HEK293 (cell line): ENCODE measurements at regions not wholly inside any gene's neighbourhood (a gene's known extent, or its start where the extent isn't known, plus 50 kb on each side); places are given as distances from the start of the nearest gene placed in this dataset.

Source experiments
- CTCF ChIP-seq: fragments of 450-650 bp; formaldehyde crosslinking; IDR thresholded peaks from 2 replicates; pipeline ENCODE4 v1.5.1; 2016; ENCODE audit warnings: missing biosample characterization, missing genetic modification characterization
- SP7 ChIP-seq: fragments of 450-650 bp; formaldehyde crosslinking; IDR thresholded peaks from 2 replicates; pipeline ENCODE4 v1.5.1; 2016; ENCODE audit warnings: missing biosample characterization, missing genetic modification characterization
- WT1 ChIP-seq: fragments of 450-650 bp; formaldehyde crosslinking; IDR thresholded peaks from 2 replicates; pipeline ENCODE4 v1.5.1; 2016; ENCODE audit warnings: missing biosample characterization, missing genetic modification characterization
- ZNF248 ChIP-seq: fragments of 450-650 bp; formaldehyde crosslinking; IDR thresholded peaks from 2 replicates; pipeline ENCODE4 v1.5.1; 2017; ENCODE audit warnings: missing biosample characterization, missing genetic modification characterization
- ZNF274 ChIP-seq, 2 experiments: fragments of 200-500 bp in 1 of 2; fragments of 450-650 bp in 1 of 2; sonication (Bioruptor generic) in 1 of 2; formaldehyde crosslinking in 1 of 2; IDR thresholded peaks; 2 replicates each; pipeline versions ENCODE4 v1.5.1 to v1.6.1; 2014 to 2016; ENCODE audit warnings: borderline replicate concordance in 1 of 2, inconsistent platforms in 1 of 2, low read length in 1 of 2, missing biosample characterization in 1 of 2, missing genetic modification characterization in 1 of 2
- ZNF510 ChIP-seq: fragments of 450-650 bp; formaldehyde crosslinking; IDR thresholded peaks from 2 replicates; pipeline ENCODE4 v1.5.1; 2018; ENCODE audit warnings: mild to moderate bottlenecking, missing genetic modification characterization, missing biosample characterization; ENCODE audit not compliant: insufficient replicate concordance
- ZNF830 ChIP-seq: fragments of 450-650 bp; IDR thresholded peaks from 2 replicates; pipeline ENCODE4 v1.5.0; 2018; ENCODE audit warnings: missing biosample characterization, missing genetic modification characterization, low read depth, mild to moderate bottlenecking, moderate library complexity
- TF ChIP-seq, protein P1 (sequence below): fragments of 450-650 bp; formaldehyde crosslinking; IDR thresholded peaks from 2 replicates; pipeline ENCODE4 v1.5.1; 2016; ENCODE audit warnings: missing biosample characterization, missing genetic modification characterization
- TF ChIP-seq, protein P2 (sequence below): fragments of 450-650 bp; formaldehyde crosslinking; IDR thresholded peaks from 2 replicates; pipeline ENCODE4 v1.5.1; 2016; ENCODE audit warnings: missing biosample characterization, missing genetic modification characterization

GRCh38 chr3:124363476-124363875, 366.8 kb upstream of the UMPS start:
- TF ChIP-seq CTCF (tag by site-specific recombination), result no peak
- no peak for TF ChIP-seq WT1 (tag by site-specific recombination)
- TF ChIP-seq, protein P1, sequence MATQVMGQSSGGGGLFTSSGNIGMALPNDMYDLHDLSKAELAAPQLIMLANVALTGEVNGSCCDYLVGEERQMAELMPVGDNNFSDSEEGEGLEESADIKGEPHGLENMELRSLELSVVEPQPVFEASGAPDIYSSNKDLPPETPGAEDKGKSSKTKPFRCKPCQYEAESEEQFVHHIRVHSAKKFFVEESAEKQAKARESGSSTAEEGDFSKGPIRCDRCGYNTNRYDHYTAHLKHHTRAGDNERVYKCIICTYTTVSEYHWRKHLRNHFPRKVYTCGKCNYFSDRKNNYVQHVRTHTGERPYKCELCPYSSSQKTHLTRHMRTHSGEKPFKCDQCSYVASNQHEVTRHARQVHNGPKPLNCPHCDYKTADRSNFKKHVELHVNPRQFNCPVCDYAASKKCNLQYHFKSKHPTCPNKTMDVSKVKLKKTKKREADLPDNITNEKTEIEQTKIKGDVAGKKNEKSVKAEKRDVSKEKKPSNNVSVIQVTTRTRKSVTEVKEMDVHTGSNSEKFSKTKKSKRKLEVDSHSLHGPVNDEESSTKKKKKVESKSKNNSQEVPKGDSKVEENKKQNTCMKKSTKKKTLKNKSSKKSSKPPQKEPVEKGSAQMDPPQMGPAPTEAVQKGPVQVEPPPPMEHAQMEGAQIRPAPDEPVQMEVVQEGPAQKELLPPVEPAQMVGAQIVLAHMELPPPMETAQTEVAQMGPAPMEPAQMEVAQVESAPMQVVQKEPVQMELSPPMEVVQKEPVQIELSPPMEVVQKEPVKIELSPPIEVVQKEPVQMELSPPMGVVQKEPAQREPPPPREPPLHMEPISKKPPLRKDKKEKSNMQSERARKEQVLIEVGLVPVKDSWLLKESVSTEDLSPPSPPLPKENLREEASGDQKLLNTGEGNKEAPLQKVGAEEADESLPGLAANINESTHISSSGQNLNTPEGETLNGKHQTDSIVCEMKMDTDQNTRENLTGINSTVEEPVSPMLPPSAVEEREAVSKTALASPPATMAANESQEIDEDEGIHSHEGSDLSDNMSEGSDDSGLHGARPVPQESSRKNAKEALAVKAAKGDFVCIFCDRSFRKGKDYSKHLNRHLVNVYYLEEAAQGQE (tag by site-specific recombination), result no peak
- no peak for TF ChIP-seq ZNF510
- TF ChIP-seq ZNF830 (tag by site-specific recombination), result no peak
- TF ChIP-seq SP7 (tag by site-specific recombination), result no peak
- TF ChIP-seq, protein P2, sequence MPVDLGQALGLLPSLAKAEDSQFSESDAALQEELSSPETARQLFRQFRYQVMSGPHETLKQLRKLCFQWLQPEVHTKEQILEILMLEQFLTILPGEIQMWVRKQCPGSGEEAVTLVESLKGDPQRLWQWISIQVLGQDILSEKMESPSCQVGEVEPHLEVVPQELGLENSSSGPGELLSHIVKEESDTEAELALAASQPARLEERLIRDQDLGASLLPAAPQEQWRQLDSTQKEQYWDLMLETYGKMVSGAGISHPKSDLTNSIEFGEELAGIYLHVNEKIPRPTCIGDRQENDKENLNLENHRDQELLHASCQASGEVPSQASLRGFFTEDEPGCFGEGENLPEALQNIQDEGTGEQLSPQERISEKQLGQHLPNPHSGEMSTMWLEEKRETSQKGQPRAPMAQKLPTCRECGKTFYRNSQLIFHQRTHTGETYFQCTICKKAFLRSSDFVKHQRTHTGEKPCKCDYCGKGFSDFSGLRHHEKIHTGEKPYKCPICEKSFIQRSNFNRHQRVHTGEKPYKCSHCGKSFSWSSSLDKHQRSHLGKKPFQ (tag by site-specific recombination), result no peak
- TF ChIP-seq ZNF274 (IDR thresholded peaks at IDR 0.05; ENCODE audit: low read length), result no peak
- no peak for TF ChIP-seq ZNF274 (tag by site-specific recombination; IDR thresholded peaks at IDR 0.05; ENCODE audit: borderline replicate concordance)
- no peak for TF ChIP-seq ZNF248 (tag by site-specific recombination)
